ENCODE measurements at regions not wholly inside any gene's neighbourhood (a gene's known extent, or its start where the extent isn't known, plus 50 kb on each side); places are given as distances from the start of the nearest gene placed in this dataset.

GRCh38 chr6:169165561-169166300 is 87.9 kb downstream of the THBS2 start:
- no peak overlapping the region for H3K4me3 Mint-ChIP-seq
- no peaks in the 10 kb centered on the region for H3K27me3 Mint-ChIP-seq
- no peaks in the 10 kb centered on the region for H3K4me1 Mint-ChIP-seq (ENCODE audit: unreplicated experiment)
- no peak for TF ChIP-seq CTCF (conservative IDR thresholded peaks at IDR 0.05)
- H3K9me3 Mint-ChIP-seq = peaks cover 4% of the 10 kb centered on the region
- H3K36me3 Mint-ChIP-seq = no peaks in the 10 kb centered on the region
- H3K27ac Mint-ChIP-seq = no peak overlapping the region
- DNase-seq (ENCODE audit: extremely low spot score, unreplicated experiment) = no peak

- TF ChIP-seq CTCF (conservative IDR thresholded peaks at IDR 0.05) = no peak
- Mint-ChIP-seq H3K9me3 (peaks cover 4% of the 10 kb centered on the region), H3K4me1 (ENCODE audit: unreplicated experiment) (no peaks in the 10 kb centered on the region), H3K36me3 (no peaks in the 10 kb centered on the region), H3K27me3 (no peaks in the 10 kb centered on the region), H3K27ac (no peak overlapping the region), H3K4me3 (no peak overlapping the region)
- no peak for DNase-seq (ENCODE audit: extremely low spot score, unreplicated experiment)
These were observed 88.7 kb downstream of the THBS2 start for GRCh38 chr6:169164986-169165385.

GRCh38 chr6:169164451-169164850 is 89.2 kb downstream of the THBS2 start:
- Mint-ChIP-seq H3K27me3 (no peaks in the 10 kb centered on the region), H3K4me3 (no peak overlapping the region), H3K27ac (no peak overlapping the region), H3K36me3 (no peaks in the 10 kb centered on the region), H3K4me1 (ENCODE audit: unreplicated experiment) (no peaks in the 10 kb centered on the region), H3K9me3 (peaks cover 4% of the 10 kb centered on the region)
- DNase-seq (ENCODE audit: extremely low spot score, unreplicated experiment) = no peak
- no peak for TF ChIP-seq CTCF (conservative IDR thresholded peaks at IDR 0.05)

GRCh38 chr6:169163411-169163901 is 90.2 kb downstream of the THBS2 start:
- H3K9me3 Mint-ChIP-seq = peaks cover 4% of the 10 kb centered on the region
- DNase-seq (ENCODE audit: extremely low spot score, unreplicated experiment) = no peak
- TF ChIP-seq CTCF (conservative IDR thresholded peaks at IDR 0.05) = no peak
- no peak overlapping the region for H3K27ac Mint-ChIP-seq
- no peak overlapping the region for H3K4me3 Mint-ChIP-seq
- no peaks in the 10 kb centered on the region for H3K4me1 Mint-ChIP-seq (ENCODE audit: unreplicated experiment)
- no peaks in the 10 kb centered on the region for H3K36me3 Mint-ChIP-seq
- H3K27me3 Mint-ChIP-seq = no peaks in the 10 kb centered on the region

GRCh38 chr6:169162752-169163407 is 90.8 kb downstream of the THBS2 start:
- H3K4me3 Mint-ChIP-seq = no peak overlapping the region
- no peaks in the 10 kb centered on the region for H3K27me3 Mint-ChIP-seq
- no peak for TF ChIP-seq CTCF (conservative IDR thresholded peaks at IDR 0.05)
- no peak overlapping the region for H3K27ac Mint-ChIP-seq
- H3K9me3 Mint-ChIP-seq = peaks cover 4% of the 10 kb centered on the region
- DNase-seq (ENCODE audit: extremely low spot score, unreplicated experiment) = no peak
- no peaks in the 10 kb centered on the region for H3K4me1 Mint-ChIP-seq (ENCODE audit: unreplicated experiment)
- no peaks in the 10 kb centered on the region for H3K36me3 Mint-ChIP-seq

All from type B pancreatic cell (in vitro differentiated cells).